ENCODE measurements at regions not wholly inside any gene's neighbourhood (a gene's known extent, or its start where the extent isn't known, plus 50 kb on each side); places are given as distances from the start of the nearest gene placed in this dataset.
"Not testable (repeated sequence)": the region's sequence is repeated elsewhere in the genome, so short reads cannot be mapped to it uniquely, and the experiment has no call there.

- no peak for DNase-seq
Observed at GRCh38 chr13:42485272-42485671, 88.7 kb upstream of the TNFSF11 start.

DNA sequence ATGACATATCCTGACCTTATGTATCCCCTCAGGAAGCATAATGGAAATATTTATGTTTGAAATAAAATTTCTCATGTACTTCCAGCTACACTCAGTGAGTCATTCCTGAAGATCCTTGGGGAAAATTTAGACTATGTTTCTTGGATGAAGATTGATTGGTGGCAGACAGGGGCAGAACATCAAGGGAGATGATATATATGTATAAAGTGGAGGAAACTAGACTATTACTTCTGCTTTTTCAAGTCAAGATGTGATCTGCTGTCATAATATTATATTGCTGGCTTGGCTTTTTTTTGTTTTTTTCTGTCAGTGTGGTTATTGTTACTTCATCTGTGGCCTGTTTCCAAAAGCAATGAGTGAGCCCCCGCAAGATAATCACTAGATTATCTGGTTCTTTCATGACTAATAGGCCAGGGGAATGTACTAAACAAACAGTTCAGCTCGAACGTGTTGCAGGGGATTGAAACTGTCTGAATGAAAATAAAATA lies 87.2 kb upstream of the TNFSF11 start:
- no peak for DNase-seq

DNA sequence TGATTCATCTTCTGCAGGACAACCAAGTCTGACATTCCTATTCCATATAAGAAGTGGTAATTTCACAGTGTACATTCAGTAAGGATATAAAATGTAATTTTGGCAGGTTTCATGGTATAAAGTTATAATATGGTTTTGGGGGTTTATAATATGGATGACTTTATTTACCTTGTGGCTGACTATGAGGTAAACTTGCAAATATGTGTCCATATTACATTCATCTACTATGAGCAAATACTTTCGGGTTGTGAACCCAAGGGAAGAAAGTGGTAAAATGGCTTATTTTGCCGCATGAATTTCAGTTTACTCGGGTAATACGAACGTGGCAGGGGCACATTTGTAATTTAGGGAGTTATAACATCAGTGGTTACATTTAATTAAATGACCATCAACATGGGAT lies 86.7 kb upstream of the TNFSF11 start:
- DNase-seq: no peak

DNA sequence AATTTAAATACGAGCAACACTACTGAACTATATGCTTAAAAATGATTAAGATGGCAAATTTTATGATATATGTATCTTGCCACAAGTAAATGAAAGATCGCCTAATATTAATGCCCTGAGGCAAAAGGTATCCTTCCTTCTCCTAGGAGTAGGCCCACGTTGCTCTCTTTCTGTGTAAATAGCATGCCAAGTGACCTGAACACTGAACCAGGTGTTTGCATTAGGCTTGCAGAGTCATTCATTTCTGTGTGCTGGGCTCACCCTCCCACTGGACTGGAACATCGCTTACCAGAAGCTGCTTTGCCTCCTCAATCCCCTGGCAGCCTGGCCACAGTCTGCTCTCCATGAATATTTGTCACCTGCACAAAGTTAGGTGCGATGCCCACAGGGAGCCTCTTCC lies 83.3 kb upstream of the TNFSF11 start:
- no peak for DNase-seq

- DNase-seq: no peak
Observed at GRCh38 chr13:42492372-42492920, 81.5 kb upstream of the TNFSF11 start.

GRCh38 chr13:42494157-42494556 lies 79.8 kb upstream of the TNFSF11 start:
- DNase-seq: no peak

GRCh38 chr13:42495255-42495654 lies 78.7 kb upstream of the TNFSF11 start:
- DNase-seq: no peak

DNA sequence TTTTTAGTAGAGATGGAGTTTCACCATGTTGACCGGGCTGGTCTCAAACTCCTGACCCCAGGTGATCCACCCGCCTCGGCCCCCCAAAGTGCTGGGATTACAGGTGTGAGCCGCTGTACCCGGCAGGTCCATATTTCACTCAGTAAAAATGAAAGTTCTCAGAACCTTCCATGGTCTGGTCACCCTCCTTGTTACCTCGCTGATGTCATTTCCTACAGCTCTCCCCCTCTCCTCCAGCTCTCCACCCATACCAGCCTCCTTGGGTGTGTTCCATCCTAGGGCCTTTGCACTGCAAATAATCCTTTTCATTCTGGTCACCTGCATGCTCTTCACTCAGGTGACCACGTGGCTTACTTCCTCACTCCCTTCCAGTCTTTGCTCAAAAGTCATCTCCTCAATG lies 78.2 kb upstream of the TNFSF11 start:
- no peak for DNase-seq

DNA sequence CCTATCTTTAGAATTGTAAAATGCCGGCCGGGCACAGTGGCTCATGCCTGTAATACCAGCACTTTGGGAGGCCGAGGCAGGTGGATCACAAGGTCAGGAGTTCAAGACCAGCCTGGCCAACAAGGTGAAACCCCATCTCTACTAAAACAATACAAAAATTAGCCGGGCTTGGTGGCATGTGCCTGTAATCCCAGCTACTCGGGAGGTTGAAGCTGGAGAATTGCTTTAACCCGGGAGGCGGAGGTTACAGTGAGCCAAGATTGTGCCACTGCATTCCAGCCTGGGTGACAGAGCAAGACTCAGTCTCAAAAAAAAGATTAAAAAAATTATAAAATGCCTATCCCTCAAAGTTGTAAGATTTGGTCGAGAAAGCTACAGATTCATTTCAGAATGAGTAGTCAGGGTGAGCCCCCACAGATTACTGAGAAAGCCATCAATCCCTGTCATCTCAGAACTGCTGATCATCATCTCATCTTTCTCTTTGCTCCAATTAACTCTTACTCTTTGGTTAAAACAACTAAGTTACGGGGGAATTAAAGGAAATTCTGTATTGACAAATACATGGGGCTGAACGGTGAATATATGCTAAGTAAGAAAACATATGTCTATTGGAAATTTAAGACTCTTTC lies 76.9 kb upstream of the TNFSF11 start:
- not testable (repeated sequence) for DNase-seq

- no peak for DNase-seq
Observed at GRCh38 chr13:42497798-42498197, 76.2 kb upstream of the TNFSF11 start.

DNA sequence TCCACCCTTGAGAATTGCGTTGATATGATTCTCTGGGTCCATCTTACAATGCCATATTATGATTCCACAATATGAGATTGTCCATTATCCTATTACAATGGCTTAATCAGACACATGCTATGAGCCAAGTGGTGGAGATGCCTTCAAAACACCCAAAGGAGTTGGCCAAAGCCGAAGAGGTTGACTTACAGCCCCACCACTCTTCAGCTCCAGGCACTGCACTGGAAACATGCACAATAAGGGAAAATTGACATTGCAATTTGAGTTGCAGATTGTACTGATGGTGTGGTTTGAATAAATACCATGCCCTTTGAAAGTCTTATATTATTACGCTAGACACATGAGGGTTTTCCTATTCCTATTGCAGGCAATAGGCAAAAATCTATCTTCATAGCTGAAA lies 75.4 kb upstream of the TNFSF11 start:
- no peak for DNase-seq

Measured in activated effector memory CD4-positive, alpha-beta T cell treated with Interleukin-2 at 50 U/mL for 16 hours (primary cell).